Activated naive CD4-positive, alpha-beta T cell treated with anti-CD3 and anti-CD28 coated beads, Interleukin-2, amount 50 U/mL, for 24 hours (primary cell): ENCODE measurements at regions not wholly inside any gene's neighbourhood (a gene's known extent, or its start where the extent isn't known, plus 50 kb on each side); places are given as distances from the start of the nearest gene placed in this dataset.

Experiments used
- H3K27ac Mint-ChIP-seq: one replicate; pipeline ENCODE4 v1.8.0; 2021; ENCODE audit warnings: mild to moderate bottlenecking, mixed read lengths
- H3K27me3 Mint-ChIP-seq: one replicate; pipeline ENCODE4 v1.8.0; 2021; ENCODE audit warnings: mixed read lengths
- H3K36me3 Mint-ChIP-seq: one replicate; pipeline ENCODE4 v1.8.0; 2021; ENCODE audit warnings: mixed read lengths
- H3K4me1 Mint-ChIP-seq: one replicate; pipeline ENCODE4 v1.8.0; 2021; ENCODE audit warnings: mixed read lengths
- H3K4me3 Mint-ChIP-seq: one replicate; pipeline ENCODE4 v1.8.0; 2021; ENCODE audit warnings: mild to moderate bottlenecking, mixed read lengths
- H3K9me3 Mint-ChIP-seq: one replicate; pipeline ENCODE4 v1.8.0; 2021; ENCODE audit warnings: mixed read lengths

DNA sequence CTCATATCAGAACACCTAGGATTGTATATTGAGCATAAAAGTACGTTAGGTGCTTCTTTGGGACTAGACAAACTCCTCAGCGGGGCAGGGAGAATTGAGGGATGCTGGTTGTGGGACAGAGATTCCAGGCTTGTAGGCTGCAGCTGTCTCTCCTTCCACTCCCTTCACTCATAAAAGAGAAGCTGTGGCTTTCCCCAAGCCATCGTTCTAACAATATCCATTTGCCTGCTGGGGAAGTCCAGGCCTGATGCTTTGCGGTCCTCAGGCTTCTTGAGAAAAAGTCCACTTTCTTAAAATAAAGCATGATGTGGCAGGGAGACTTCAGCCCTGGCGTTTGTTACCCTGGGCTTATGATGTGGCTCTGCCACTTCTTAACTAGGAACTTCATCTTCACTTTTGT lies 129.3 kb upstream of the OSMR start:
- Mint-ChIP-seq H3K9me3 (no peaks in the 10 kb centered on the region), H3K4me1 (no peaks in the 10 kb centered on the region), H3K27ac (no peak overlapping the region), H3K27me3 (peaks cover 3% of the 10 kb centered on the region), H3K36me3 (no peaks in the 10 kb centered on the region), H3K4me3 (no peak overlapping the region)

DNA sequence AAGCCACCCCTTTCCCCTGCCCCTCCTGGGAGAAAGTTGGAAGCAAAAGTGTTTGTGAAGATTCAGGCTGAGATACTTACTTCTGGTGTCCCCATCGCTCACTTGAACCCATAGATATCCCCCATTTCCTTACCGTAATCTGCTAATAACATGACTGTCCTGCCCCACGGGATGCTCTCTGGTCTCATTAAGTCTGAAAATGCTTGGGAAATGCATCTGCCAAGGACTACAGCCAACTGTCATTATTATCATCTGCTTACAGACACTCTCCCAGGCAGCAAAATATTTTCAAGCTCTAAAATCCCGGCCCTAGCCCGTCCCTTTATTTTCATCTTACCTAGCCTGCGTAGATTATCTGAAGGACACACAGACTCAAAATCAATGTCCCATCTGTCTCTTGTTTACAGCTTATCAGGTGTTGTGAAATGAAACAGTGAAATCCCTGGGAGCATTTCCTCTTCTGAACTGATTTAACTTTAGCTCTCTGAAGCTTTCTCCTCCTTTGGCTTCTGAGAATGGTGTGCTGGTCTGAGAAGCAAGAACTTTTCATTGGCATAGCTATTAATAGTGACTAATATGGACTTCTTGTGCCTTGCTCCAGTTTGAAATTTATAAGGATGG lies 126.9 kb upstream of the OSMR start:
- H3K9me3 Mint-ChIP-seq: no peaks in the 10 kb centered on the region
- no peak overlapping the region for H3K4me3 Mint-ChIP-seq
- no peaks in the 10 kb centered on the region for H3K4me1 Mint-ChIP-seq
- H3K27me3 Mint-ChIP-seq: peaks cover 3% of the 10 kb centered on the region
- no peaks in the 10 kb centered on the region for H3K36me3 Mint-ChIP-seq
- no peak overlapping the region for H3K27ac Mint-ChIP-seq

DNA sequence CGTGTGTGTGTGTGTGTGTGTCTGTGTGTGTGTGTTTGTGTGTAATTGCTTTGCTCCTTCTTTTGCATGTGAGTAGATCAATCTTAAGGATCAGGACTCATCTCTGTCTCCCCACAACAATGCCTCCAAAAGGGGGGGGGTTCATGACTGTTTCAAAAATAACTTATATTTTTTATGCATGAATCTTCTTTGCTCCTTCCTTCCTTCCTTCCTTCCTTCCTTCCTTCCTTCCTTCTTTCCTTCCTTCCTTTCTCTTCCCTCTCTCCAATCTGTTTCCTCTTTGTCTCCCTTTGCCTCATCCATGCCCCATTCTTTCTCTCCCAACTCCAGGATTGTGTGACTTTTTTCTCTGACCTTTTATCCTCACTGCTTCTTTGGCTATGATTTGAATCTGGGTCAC lies 126.4 kb upstream of the OSMR start:
- Mint-ChIP-seq H3K9me3 (no peaks in the 10 kb centered on the region), H3K27me3 (peaks cover 3% of the 10 kb centered on the region), H3K27ac (no peak overlapping the region), H3K36me3 (no peaks in the 10 kb centered on the region), H3K4me3 (no peak overlapping the region), H3K4me1 (no peaks in the 10 kb centered on the region)

DNA sequence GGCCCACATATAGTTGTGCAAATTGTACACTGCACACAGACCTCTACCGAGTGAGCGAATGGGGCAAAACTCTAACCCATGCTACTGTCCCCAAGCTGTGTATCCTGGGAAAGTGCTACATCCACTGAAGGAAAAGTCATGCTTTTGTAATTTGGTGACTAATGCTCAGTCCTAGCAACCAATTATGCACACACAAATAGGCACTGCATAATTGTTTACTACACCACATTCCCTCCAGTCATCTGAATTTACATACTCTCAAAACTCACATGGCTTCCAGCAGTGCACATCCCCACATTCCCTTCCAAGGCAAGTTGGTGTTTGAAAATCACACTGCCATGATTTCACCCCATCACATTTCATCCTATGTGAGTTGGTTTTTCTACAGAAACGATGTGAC lies 125.9 kb upstream of the OSMR start:
- Mint-ChIP-seq H3K27me3 (peaks cover 3% of the 10 kb centered on the region), H3K4me1 (no peaks in the 10 kb centered on the region), H3K36me3 (no peaks in the 10 kb centered on the region), H3K27ac (no peak overlapping the region), H3K9me3 (no peaks in the 10 kb centered on the region), H3K4me3 (no peak overlapping the region)

DNA sequence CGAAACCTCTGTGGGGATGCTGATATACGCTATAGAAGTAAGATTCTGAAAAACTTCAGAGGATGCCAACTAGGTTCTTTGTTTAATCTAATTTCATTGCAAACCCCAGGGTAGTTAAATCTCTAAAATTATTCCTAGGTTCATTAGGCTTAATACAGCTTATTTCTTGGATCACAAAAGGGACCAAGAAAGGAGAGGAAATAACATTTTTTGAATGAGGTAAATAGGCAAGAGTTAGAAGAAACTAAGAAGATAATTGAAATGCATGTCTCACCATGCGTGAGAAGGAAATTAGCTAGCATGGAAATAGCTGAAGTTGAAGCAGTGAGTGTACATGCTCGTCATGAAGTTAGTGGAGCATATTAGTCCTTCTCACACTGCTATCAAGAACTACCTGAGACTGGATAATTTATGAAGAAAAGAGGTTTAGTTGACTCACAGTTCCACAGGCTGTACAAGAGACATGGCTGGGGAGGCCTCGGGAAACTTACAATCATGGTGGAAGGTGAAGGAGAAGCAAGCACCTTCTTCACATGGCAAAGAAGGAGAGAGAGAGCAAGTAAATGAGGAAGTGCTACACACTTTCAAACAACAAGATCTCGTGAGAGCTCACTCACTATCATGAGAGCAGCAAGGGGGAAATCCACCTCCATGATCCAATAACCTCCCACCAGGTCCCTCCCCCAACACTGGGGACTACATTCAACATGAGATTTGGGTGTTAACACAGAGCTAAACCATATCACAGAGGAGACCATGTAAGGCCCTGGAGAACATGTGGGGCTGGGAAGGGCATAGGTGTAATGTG lies 125.1 kb upstream of the OSMR start:
- H3K36me3 Mint-ChIP-seq: no peaks in the 10 kb centered on the region
- H3K27ac Mint-ChIP-seq: no peak overlapping the region
- no peaks in the 10 kb centered on the region for H3K4me1 Mint-ChIP-seq
- no peak overlapping the region for H3K4me3 Mint-ChIP-seq
- H3K9me3 Mint-ChIP-seq: no peaks in the 10 kb centered on the region
- peaks cover 3% of the 10 kb centered on the region for H3K27me3 Mint-ChIP-seq

DNA sequence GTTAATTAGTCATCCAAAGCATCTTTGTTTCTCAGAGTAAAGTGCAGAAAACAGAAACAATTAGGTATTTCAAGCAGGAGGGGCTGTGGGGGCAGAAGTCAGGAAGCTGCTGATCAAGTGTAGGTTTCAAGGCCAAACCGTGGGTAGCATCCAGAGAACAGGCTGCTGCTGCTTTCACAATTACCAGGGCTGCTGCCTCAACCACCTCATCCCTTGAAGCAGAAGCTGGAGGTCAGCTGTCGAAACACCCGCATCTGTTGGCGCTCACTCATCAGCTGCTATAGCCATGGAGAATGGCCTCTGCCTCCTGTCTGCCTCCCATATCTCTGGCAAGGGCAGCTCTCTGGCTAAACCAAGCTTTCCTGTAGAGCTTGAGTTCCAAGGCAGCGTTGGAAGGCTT lies 122.9 kb upstream of the OSMR start:
- Mint-ChIP-seq H3K27me3 (peaks cover 3% of the 10 kb centered on the region), H3K4me1 (no peaks in the 10 kb centered on the region), H3K9me3 (no peaks in the 10 kb centered on the region), H3K36me3 (no peaks in the 10 kb centered on the region), H3K4me3 (no peak overlapping the region), H3K27ac (no peak overlapping the region)

DNA sequence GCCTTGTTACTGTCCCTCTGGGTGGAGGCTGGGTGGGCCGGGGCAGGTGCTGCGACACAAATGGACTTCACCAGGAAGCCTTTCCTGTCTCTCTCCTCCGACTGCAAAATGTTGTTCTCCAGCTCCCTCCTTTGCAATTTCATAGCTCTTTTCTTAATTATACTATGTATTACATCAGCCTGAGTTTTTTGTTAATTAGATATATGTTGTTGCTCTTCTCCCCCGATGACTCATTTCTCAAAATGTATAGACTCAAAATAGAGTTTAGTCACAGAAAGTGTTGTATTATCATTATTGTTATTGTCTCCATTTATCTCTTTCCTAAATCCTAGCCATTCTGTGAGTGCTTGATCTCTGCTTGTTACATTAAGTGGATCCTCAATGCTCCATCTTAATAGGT lies 122.4 kb upstream of the OSMR start:
- no peak overlapping the region for H3K4me3 Mint-ChIP-seq
- peaks cover 3% of the 10 kb centered on the region for H3K27me3 Mint-ChIP-seq
- H3K4me1 Mint-ChIP-seq: no peaks in the 10 kb centered on the region
- H3K27ac Mint-ChIP-seq: no peak overlapping the region
- H3K9me3 Mint-ChIP-seq: no peaks in the 10 kb centered on the region
- H3K36me3 Mint-ChIP-seq: no peaks in the 10 kb centered on the region

DNA sequence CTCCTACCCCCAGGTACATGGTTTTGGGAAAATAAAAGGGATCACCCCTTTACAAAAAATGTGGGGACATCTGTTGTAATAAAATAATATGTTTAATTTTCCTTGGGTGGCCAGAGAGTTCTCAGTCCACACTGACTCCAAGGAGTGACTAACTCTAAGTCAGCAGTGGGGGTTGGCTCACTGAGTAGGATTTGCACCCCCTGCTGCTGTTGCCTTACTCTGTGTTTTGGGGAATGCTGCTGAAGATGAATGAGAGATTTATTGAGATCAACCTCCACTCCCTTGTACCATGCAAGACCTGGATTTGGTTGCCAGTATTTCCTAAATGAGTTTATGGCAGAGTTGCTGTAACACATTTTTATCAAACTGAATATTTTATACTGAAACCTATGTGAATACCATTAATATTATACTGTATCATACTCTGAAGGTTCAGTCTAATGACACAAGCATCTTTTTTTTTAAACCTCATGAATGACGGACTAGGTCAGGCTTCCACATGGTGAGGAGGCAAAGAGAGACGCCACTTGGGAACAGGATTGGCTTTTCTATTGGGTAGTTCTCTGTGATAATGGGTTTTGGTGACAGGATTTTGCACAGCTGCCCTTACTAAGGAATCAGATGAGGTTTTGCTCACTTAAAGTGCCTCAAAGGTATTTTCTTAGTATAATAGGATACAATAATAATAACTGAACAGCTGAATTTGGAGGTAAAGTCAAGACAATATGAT lies 121.3 kb upstream of the OSMR start:
- H3K27me3 Mint-ChIP-seq: peaks cover 3% of the 10 kb centered on the region
- H3K4me1 Mint-ChIP-seq: no peaks in the 10 kb centered on the region
- no peak overlapping the region for H3K27ac Mint-ChIP-seq
- no peaks in the 10 kb centered on the region for H3K9me3 Mint-ChIP-seq
- no peak overlapping the region for H3K4me3 Mint-ChIP-seq
- no peaks in the 10 kb centered on the region for H3K36me3 Mint-ChIP-seq

DNA sequence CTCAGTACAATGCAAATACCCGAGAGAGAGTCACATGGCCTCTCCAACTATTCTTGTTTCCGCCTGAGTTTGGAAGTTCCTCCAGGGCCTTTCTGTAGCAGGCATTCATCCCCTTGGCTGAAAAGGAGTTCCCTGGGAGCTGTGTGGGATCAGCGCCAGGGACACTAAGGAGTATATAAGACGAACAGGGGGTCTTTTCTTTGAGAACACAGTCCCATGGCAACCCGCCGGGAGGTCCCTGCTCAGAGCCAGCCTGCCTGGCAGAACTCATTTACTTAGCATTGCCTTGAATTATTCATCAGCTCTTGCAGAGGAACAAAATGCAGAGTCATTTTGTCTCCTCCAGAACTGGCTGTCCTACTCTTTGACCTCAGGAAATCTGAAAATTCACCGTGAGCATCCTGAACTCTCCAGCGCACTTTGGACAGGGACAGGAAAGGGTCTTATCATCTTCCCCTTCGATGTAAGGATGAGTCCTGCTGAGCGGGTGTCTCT lies 120.4 kb upstream of the OSMR start:
- peaks cover 3% of the 10 kb centered on the region for H3K27me3 Mint-ChIP-seq

DNA sequence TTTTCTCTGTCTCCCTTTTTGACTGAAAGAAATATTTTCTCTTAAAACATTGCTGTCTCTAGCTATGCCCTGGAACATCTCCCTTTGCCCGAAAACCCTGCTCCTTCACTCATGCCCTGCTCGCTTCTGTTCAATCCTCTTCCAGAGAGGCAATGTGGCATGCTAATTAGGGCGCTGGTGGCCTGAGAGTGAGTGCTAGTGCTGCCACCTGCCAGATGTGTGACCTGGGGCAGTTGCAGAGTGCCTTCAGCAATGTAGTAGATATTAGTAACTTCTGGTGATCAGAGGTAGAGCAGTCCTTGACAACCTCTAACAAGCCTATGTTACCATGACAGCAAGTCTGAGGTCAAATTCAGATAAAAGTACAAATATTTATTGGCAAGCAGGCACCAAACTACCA lies 119.5 kb upstream of the OSMR start:
- Mint-ChIP-seq H3K27me3 (no peaks in the 10 kb centered on the region), H3K36me3 (no peaks in the 10 kb centered on the region), H3K4me3 (no peak overlapping the region), H3K4me1 (no peaks in the 10 kb centered on the region), H3K9me3 (no peaks in the 10 kb centered on the region), H3K27ac (no peak overlapping the region)

More for the DNA sequence above, 120.4 kb upstream of the OSMR start:
- no peaks in the 10 kb centered on the region for H3K4me1 Mint-ChIP-seq
- H3K9me3 Mint-ChIP-seq: no peaks in the 10 kb centered on the region
- no peaks in the 10 kb centered on the region for H3K36me3 Mint-ChIP-seq
- no peak overlapping the region for H3K27ac Mint-ChIP-seq
- H3K4me3 Mint-ChIP-seq: no peak overlapping the region

DNA sequence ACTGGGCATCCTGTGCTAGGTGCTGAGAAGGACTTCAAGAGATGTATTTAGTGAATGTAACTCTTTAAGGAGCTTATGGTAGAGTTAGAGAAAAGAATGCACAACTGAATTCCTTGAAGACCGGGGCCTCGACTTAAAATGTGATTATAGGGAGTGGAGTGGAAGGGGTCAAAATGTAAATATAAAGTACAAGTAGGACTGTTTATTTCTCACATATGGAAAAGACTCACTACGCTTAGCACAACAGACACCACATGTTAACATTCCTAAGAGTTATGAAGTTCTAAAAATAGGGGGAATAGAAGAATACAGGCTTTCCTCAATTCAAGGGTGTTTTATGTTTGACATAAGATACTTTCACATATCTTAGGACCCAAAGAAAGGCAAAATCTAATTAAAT lies 117.8 kb upstream of the OSMR start:
- no peak overlapping the region for H3K27ac Mint-ChIP-seq
- H3K36me3 Mint-ChIP-seq: no peaks in the 10 kb centered on the region
- H3K27me3 Mint-ChIP-seq: peaks cover under 1% of the 10 kb centered on the region
- H3K4me3 Mint-ChIP-seq: no peak overlapping the region
- no peaks in the 10 kb centered on the region for H3K4me1 Mint-ChIP-seq
- no peaks in the 10 kb centered on the region for H3K9me3 Mint-ChIP-seq

DNA sequence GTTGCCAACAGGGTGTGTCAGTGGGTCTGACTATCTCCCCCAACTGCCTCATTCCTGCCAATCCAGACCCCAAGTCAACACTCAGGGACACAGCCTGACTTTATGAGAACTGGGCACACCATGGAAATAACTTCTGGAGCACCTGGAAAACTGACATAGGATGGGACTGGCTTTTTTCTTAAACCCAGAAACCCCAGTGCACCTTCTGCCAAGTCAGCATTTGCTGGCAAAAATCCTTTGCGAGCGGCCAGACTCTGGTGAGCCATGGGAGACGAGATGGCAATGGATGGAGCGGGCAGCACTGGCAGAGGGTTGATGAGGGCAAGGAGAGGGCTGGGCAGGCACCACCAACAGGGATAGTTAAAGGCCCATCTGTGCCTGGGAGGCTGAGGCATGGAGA lies 114.4 kb upstream of the OSMR start:
- H3K4me3 Mint-ChIP-seq: no peak overlapping the region
- H3K27ac Mint-ChIP-seq: no peak overlapping the region
- H3K27me3 Mint-ChIP-seq: peaks cover 9% of the 10 kb centered on the region
- no peaks in the 10 kb centered on the region for H3K9me3 Mint-ChIP-seq
- H3K4me1 Mint-ChIP-seq: no peaks in the 10 kb centered on the region
- H3K36me3 Mint-ChIP-seq: no peaks in the 10 kb centered on the region

DNA sequence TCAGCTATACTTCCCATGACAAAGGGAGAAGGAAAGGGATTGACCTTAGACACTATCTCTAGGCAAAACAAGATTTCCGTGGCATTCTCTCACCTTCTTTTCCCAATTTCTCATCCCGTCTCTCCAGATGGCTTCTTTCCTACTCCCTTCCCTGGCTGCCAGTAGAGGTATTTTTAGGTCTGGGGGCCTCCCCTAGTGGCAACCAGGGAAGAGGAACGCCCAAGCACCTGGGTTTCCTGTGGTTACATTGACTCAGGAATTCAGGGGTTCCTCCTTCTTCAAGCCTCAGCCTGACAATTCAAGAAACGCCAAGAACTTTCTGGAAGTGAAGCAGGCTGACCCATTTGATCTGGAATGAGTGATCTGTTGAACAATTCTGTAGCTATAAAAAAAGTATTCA lies 111.5 kb upstream of the OSMR start:
- H3K9me3 Mint-ChIP-seq: no peaks in the 10 kb centered on the region
- H3K4me1 Mint-ChIP-seq: no peaks in the 10 kb centered on the region
- H3K27me3 Mint-ChIP-seq: peaks cover 11% of the 10 kb centered on the region
- H3K4me3 Mint-ChIP-seq: no peak overlapping the region
- no peak overlapping the region for H3K27ac Mint-ChIP-seq
- no peaks in the 10 kb centered on the region for H3K36me3 Mint-ChIP-seq

DNA sequence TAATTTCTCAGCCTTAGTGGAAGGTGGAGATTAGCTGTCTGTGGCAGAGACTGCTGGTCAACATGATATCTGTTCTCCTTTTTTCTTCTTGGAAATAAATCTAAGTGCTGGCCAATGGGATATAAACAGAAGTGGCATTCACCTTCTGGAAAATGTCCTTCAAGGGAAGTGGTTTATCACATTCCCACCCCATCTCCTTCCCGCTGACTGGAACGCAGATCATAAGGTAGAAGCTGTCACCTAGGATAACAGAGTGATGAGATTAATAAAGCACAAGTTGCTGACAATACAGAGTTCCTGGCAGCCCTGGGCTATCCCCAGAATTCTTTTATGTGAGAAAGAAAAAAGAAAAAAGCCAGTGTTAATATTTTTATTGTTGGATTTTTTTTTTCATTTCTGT lies 109.7 kb upstream of the OSMR start:
- peaks cover 11% of the 10 kb centered on the region for H3K27me3 Mint-ChIP-seq
- H3K4me3 Mint-ChIP-seq: no peak overlapping the region
- H3K36me3 Mint-ChIP-seq: no peaks in the 10 kb centered on the region
- H3K27ac Mint-ChIP-seq: no peak overlapping the region
- no peaks in the 10 kb centered on the region for H3K4me1 Mint-ChIP-seq
- no peaks in the 10 kb centered on the region for H3K9me3 Mint-ChIP-seq

DNA sequence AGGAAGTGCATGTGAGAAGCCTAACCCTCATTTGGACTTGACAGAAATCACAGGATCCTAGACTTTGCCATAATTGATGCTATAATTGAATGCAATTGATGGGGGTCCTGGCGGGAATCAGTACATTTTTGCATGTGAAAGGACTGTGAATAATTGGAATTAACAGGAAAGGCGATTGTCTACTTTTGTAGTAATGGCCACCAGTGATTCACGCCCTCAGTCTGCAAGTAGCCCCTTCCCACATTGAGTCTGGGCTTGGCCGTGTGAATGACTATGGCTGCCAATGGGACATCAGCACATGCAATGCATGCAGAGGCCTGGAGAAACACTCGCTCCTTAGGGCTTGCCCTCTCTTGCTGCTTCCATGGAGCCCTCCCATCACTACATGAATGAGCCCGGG lies 107.8 kb upstream of the OSMR start:
- Mint-ChIP-seq H3K36me3 (no peaks in the 10 kb centered on the region), H3K27me3 (peaks cover 12% of the 10 kb centered on the region), H3K4me3 (no peak overlapping the region), H3K9me3 (peaks cover 4% of the 10 kb centered on the region), H3K27ac (no peak overlapping the region), H3K4me1 (no peaks in the 10 kb centered on the region)
